AG09309 (cell line): ENCODE measurements at regions not wholly inside any gene's neighbourhood (a gene's known extent, or its start where the extent isn't known, plus 50 kb on each side); places are given as distances from the start of the nearest gene placed in this dataset.
"Not testable (repeated sequence)": the region's sequence is repeated elsewhere in the genome, so short reads cannot be mapped to it uniquely, and the experiment has no call there.

Experiments used
- DNase-seq: peaks from one replicate; pipeline ENCODE4 v3.0.0-alpha.2; 2010; ENCODE audit warnings: low read depth
- H3K4me3 ChIP-seq: 2 replicates; pipeline ENCODE4 v1.5.1; 2011; ENCODE audit warnings: mild to moderate bottlenecking, low read depth, low read length, moderate library complexity; ENCODE audit not compliant: control insufficient read depth
- TF ChIP-seq, protein P1 (sequence below): IDR thresholded peaks from 2 replicates; pipeline ENCODE4 v1.5.1; 2011; ENCODE audit warnings: mild to moderate bottlenecking, low read depth, low read length, inconsistent platforms; ENCODE audit not compliant: insufficient read depth, control insufficient read depth; ENCODE audit errors: missing control alignments

- TF ChIP-seq, protein P1, sequence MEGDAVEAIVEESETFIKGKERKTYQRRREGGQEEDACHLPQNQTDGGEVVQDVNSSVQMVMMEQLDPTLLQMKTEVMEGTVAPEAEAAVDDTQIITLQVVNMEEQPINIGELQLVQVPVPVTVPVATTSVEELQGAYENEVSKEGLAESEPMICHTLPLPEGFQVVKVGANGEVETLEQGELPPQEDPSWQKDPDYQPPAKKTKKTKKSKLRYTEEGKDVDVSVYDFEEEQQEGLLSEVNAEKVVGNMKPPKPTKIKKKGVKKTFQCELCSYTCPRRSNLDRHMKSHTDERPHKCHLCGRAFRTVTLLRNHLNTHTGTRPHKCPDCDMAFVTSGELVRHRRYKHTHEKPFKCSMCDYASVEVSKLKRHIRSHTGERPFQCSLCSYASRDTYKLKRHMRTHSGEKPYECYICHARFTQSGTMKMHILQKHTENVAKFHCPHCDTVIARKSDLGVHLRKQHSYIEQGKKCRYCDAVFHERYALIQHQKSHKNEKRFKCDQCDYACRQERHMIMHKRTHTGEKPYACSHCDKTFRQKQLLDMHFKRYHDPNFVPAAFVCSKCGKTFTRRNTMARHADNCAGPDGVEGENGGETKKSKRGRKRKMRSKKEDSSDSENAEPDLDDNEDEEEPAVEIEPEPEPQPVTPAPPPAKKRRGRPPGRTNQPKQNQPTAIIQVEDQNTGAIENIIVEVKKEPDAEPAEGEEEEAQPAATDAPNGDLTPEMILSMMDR: no peak
- no peak overlapping the region for H3K4me3 ChIP-seq
- no peak for DNase-seq
Observed at GRCh38 chr1:157249739-157250138, 111.5 kb upstream of the ETV3 start.

- H3K4me3 ChIP-seq: no peak overlapping the region
- no peak for DNase-seq
- TF ChIP-seq, protein P1: no peak
Observed at GRCh38 chr1:157249326-157249725, 111.1 kb upstream of the ETV3 start.

GRCh38 chr1:157247764-157248049 lies 109.5 kb upstream of the ETV3 start:
- DNase-seq, H3K4me3 ChIP-seq: not testable (repeated sequence)

DNA sequence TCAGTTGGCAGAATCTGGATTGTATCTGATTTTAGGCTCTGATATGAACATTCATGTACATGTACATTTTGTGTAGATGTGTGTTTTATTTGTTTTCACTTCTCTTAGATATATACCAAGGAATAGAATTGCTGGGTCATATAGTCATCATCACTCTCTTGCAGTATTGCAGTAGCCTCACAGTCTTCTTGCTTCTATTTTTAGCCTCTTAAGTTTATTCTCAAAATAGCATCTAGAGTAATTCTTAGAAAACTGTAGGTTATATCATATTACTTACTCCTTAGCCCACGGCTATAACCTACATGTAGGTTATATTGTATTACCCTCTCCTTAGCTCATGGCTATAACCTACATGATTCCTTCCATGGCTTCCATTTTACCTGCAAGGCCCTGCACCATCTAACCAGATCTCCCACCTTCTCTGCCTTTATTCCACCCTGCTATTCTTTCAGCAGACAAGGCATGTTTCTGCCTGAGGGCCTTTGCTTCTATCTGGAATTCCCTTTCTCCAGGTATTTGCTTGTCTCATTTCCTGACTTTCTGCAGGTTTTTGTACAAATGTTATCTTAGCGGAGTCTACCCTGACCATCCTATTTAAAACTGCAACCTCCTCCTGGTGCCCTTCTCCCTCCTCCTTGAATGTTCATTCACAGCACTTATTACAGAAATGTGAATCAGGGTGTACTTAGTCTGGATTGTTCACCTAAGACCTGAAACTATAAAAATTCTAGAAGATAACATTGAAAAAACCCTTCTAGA lies 109.0 kb upstream of the ETV3 start:
- TF ChIP-seq, protein P1: no peak
- no peak overlapping the region for H3K4me3 ChIP-seq
- no peak for DNase-seq

GRCh38 chr1:157245823-157246222 lies 107.6 kb upstream of the ETV3 start:
- TF ChIP-seq, protein P1: no peak
- DNase-seq: no peak
- H3K4me3 ChIP-seq: no peak overlapping the region

DNA sequence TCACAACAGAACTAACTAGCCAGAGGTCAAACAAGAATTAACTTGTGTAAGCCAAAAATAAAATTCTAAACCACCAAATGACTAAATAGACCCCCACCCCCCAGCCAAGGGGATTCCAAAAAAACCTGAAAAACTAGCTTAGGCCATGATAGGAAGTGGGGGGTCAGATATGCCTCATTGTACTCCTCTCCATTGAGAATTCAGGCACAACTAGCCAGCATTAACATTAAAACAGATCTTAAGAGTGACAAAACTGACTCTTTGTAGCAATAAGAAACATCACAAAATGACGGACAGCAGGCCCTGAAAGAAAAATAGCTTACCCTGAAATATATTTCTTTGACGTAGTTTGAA lies 103.0 kb upstream of the ETV3 start:
- DNase-seq: no peak
- no peak overlapping the region for H3K4me3 ChIP-seq
- TF ChIP-seq, protein P1: no peak

DNA sequence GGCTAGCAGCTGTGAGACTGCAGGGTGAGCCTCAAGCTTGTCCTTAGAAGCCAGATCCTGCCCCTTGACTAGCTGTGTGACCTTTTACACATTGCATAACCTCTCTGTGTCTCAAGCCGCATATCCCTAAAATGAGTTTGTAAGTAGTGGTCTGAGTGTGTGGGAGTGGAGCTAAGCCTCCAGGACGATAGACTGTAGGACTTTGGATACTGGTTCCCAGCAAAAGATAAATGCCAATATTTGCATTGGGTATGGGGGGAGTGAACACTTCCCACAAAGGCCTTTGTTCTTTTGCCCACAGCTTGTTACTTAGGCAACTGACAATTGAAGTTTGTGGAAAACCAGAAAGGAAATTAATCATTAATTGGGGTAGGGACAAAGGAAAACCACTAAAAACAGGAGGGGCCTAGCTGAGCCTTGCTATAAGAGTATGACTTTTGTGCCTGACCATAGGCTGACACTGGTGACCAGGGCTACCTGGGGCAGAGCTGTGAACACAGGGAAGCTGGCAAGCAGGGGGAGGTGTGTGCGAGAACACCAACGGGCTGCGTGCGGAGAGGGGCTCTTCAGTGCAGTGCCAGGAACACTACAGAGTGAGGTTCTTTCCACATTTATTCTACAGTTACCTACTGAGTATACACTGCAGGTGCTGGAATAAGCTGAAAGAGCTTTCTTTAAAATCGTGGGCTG lies 102.4 kb upstream of the ETV3 start:
- DNase-seq: no peak
- H3K4me3 ChIP-seq: no peak overlapping the region
- TF ChIP-seq, protein P1: no peak
